DOHH2 (cell line): ENCODE measurements at regions not wholly inside any gene's neighbourhood (a gene's known extent, or its start where the extent isn't known, plus 50 kb on each side); places are given as distances from the start of the nearest gene placed in this dataset.
A peak's percentile ranks its signal among the peaks of the same experiment; 100 is the strongest.

Experiments
- H3F3A ChIP-seq: fragments of 200-600 bp; sonication (generic), shearing (Covaris generic); 2 replicates; pipeline ENCODE4 v1.6.0; 2016; ENCODE audit warnings: antibody characterized with exemption, mild to moderate bottlenecking; ENCODE audit not compliant: control insufficient read depth, insufficient read depth
- H3K27ac ChIP-seq: fragments of 200-600 bp; sonication (generic); 2 replicates; pipeline ENCODE4 v1.5.1; 2014; ENCODE audit warnings: low read depth, mild to moderate bottlenecking, low read length, moderate library complexity
- H3K27me3 ChIP-seq: fragments of 200-600 bp; sonication (generic); 2 replicates; pipeline ENCODE4 v1.6.1; 2014; ENCODE audit warnings: mild to moderate bottlenecking, low read length, mixed read lengths; ENCODE audit not compliant: control insufficient read depth
- H3K36me3 ChIP-seq: fragments of 200-600 bp; sonication (generic); 2 replicates; pipeline ENCODE4 v1.6.1; 2014; ENCODE audit warnings: mild to moderate bottlenecking, low read length, moderate library complexity, mixed read lengths; ENCODE audit not compliant: control insufficient read depth
- H3K4me1 ChIP-seq: fragments of 200-600 bp; sonication (generic); 2 replicates; pipeline ENCODE4 v1.6.1; 2014; ENCODE audit warnings: mild to moderate bottlenecking, low read length, mixed read lengths; ENCODE audit not compliant: control insufficient read depth
- H3K4me2 ChIP-seq: fragments of 200-600 bp; sonication (generic); 2 replicates; pipeline ENCODE4 v1.6.0; 2014; ENCODE audit warnings: mild to moderate bottlenecking, low read length, moderate library complexity
- H3K4me3 ChIP-seq: fragments of 200-600 bp; sonication (generic); 2 replicates; pipeline ENCODE4 v1.5.1; 2014; ENCODE audit warnings: mild to moderate bottlenecking, low read length, mixed read lengths
- H3K79me2 ChIP-seq: fragments of 200-600 bp; sonication (generic); 2 replicates; pipeline ENCODE4 v1.6.1; 2014; ENCODE audit warnings: mild to moderate bottlenecking, low read length, mixed read lengths; ENCODE audit not compliant: control insufficient read depth
- H3K9me2 ChIP-seq: fragments of 200-600 bp; sonication (generic); replicated peaks from 2 replicates; pipeline ENCODE4 v1.6.1; 2014; ENCODE audit warnings: mild to moderate bottlenecking, low read length, mixed read lengths; ENCODE audit not compliant: control insufficient read depth
- H3K9me3 ChIP-seq: fragments of 200-600 bp; sonication (generic); 2 replicates; pipeline ENCODE4 v1.6.1; 2014; ENCODE audit warnings: antibody characterized with exemption, low read length, mixed read lengths; ENCODE audit not compliant: control insufficient read depth, insufficient read depth
- H4K20me1 ChIP-seq: fragments of 200-600 bp; sonication (generic); 2 replicates; pipeline ENCODE4 v1.6.0; 2014; ENCODE audit warnings: low read depth, mild to moderate bottlenecking, antibody characterized with exemption, low read length, moderate library complexity; ENCODE audit not compliant: control insufficient read depth, insufficient read depth
- EZH2phosphoT487 ChIP-seq: fragments of 200-600 bp; sonication (generic); IDR thresholded peaks from 2 replicates; pipeline ENCODE4 v1.6.1; 2017; ENCODE audit warnings: borderline replicate concordance, mild to moderate bottlenecking, antibody characterized with exemption, low read length, moderate library complexity, mixed read lengths
- TF ChIP-seq, protein P1 (sequence below): fragments of 200-600 bp; sonication (generic); IDR thresholded peaks from one replicate; pipeline ENCODE4 v1.5.1; 2014; ENCODE audit warnings: antibody characterized with exemption, mild to moderate bottlenecking, low read depth, low read length; ENCODE audit not compliant: poor library complexity, severe bottlenecking

DNA sequence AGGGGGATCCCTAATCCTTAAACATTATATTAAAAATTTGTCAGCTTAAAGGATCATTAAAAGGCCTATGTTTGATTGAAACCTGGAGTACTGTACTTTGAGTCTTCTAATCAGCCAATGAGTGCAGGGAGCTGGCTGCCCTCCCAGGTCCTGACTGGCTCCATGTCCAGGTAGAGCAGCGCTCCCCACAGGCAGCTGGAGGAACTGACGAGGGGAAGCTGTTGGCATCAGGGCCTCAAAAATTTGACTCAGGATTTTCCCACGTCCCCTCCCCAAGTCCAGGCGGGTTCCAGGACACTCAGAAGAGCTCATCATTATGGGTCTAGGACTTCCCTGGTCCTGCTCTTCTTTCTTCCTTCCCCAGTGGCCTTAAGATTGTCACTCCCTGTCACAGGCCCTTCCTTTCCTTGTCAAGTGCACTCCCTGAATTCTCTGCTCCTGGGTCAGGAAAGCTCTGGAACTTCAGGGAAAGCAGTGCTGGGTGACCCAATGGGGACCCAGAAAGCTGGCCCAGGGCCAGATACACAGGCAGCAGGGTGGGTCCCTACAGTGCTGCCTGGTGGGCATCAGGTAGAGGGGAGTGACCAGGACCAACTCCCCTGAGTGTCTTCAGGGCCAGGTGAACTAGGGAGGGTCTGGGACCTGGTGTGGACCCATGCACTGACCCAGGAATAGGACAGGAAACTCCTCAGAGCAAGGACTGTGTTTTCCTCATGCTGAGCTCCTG, 65.5 kb downstream of the GGTLC2 start:
- Histone ChIP-seq H3K4me2 (peak overlapping the region; percentile 97), H3K4me1 (peaks cover 100% of the 10 kb centered on the region), H3F3A (peaks cover 50% of the 10 kb centered on the region), H3K9me2 (no peaks in the 10 kb centered on the region), H3K9me3 (no peaks in the 10 kb centered on the region), H3K4me3 (0 out of 2 replicates have a peak overlapping the region, but pooled peaks have one; percentile 80), H3K27ac (peak overlapping the region; percentile 99), H3K27me3 (no peaks in the 10 kb centered on the region), H3K79me2 (peaks cover 6% of the 10 kb centered on the region; the same call in 1 of the 2 replicates), H3K36me3 (peaks cover 2% of the 10 kb centered on the region; the same call in 1 of the 2 replicates), H4K20me1 (no peaks in the 10 kb centered on the region)
- no peak for TF ChIP-seq EZH2phosphoT487
- TF ChIP-seq, protein P1, sequence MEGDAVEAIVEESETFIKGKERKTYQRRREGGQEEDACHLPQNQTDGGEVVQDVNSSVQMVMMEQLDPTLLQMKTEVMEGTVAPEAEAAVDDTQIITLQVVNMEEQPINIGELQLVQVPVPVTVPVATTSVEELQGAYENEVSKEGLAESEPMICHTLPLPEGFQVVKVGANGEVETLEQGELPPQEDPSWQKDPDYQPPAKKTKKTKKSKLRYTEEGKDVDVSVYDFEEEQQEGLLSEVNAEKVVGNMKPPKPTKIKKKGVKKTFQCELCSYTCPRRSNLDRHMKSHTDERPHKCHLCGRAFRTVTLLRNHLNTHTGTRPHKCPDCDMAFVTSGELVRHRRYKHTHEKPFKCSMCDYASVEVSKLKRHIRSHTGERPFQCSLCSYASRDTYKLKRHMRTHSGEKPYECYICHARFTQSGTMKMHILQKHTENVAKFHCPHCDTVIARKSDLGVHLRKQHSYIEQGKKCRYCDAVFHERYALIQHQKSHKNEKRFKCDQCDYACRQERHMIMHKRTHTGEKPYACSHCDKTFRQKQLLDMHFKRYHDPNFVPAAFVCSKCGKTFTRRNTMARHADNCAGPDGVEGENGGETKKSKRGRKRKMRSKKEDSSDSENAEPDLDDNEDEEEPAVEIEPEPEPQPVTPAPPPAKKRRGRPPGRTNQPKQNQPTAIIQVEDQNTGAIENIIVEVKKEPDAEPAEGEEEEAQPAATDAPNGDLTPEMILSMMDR: peak; percentile 64

DNA sequence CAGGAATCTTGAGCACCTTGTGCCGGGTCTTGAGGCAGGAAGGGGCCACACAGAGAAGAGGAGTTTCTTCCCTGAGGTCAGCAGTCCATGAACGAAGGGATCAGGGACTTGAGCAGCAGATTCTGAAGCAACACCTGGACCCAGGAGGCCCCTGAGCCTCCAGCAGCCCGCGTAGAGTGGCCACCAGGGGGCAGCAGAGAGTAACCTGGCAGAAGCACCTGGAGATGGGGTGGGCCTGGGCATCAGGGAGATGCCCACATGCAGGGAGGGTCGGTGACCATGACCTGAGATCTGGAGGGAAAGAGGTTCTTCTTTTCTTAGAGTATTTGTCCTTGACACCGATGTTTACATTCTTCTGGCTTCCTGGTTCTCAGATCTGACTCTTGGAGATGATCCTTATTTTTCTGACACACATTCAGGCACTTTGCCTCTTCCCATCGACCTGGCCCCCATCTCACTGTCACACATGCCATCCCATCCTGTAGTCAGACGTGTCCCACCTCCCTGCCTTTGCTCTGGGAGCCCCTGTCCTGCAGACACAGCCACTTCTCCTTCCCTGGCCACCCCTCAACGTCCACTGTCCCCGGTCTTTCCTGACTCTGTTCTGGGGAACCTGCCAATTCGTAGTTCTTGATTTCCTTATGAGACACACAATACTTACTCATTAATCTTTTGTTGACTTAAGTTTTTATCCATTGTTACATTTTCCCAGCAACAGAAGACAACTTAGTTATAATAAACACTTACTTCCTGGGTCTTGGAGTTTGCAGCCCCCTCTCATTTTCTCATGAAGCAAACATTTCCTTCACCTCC, 66.5 kb downstream of the GGTLC2 start:
- H3K4me1 ChIP-seq: peaks cover 100% of the 10 kb centered on the region
- TF ChIP-seq EZH2phosphoT487: no peak
- TF ChIP-seq, protein P1: peak; percentile 99
- H3K79me2 ChIP-seq: peaks cover 6% of the 10 kb centered on the region; the same call in 1 of the 2 replicates
- H3K36me3 ChIP-seq: peaks cover 2% of the 10 kb centered on the region; the same call in 1 of the 2 replicates
- H3F3A ChIP-seq: peaks cover 57% of the 10 kb centered on the region
- H3K27ac ChIP-seq: peak overlapping the region; percentile 99
- no peaks in the 10 kb centered on the region for H4K20me1 ChIP-seq
- H3K4me2 ChIP-seq: peak overlapping the region; percentile 97
- H3K4me3 ChIP-seq: peak overlapping the region; percentile 80
- no peaks in the 10 kb centered on the region for H3K27me3 ChIP-seq
- H3K9me3 ChIP-seq: no peaks in the 10 kb centered on the region
- no peaks in the 10 kb centered on the region for H3K9me2 ChIP-seq

DNA sequence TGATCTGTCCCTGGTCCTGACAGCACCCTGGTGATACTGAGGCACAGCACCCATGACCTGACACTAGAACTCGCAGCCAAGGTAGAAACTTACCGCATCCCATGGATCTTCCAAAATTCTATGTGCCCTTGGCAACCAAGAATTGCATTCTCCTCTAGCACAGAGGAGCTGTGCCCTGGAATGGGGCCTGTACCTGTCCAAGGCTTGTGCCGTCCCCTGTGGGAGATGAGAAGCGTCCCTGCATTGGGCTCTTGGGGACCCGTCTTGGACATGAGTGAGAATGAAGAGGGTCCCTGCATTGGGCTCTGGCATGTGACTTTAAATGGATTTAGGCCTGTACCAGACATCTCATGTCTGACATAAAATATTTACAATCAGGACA, 67.1 kb downstream of the GGTLC2 start:
- Histone ChIP-seq H3K9me3 (no peaks in the 10 kb centered on the region), H3K4me2 (peak overlapping the region; percentile 97), H3K4me3 (peak overlapping the region; percentile 80)

More for the DNA sequence above, 67.1 kb downstream of the GGTLC2 start:
- Histone ChIP-seq H4K20me1 (no peaks in the 10 kb centered on the region), H3K79me2 (peaks cover 6% of the 10 kb centered on the region; the same call in 1 of the 2 replicates), H3F3A (peaks cover 53% of the 10 kb centered on the region), H3K27ac (peak overlapping the region; percentile 99), H3K4me1 (peaks cover 100% of the 10 kb centered on the region), H3K27me3 (no peaks in the 10 kb centered on the region), H3K9me2 (no peaks in the 10 kb centered on the region), H3K36me3 (peaks cover 2% of the 10 kb centered on the region; the same call in 1 of the 2 replicates)
- TF ChIP-seq, protein P1: no peak
- TF ChIP-seq EZH2phosphoT487: no peak
